Neural cell (in vitro differentiated cells): ENCODE measurements at regions not wholly inside any gene's neighbourhood (a gene's known extent, or its start where the extent isn't known, plus 50 kb on each side); places are given as distances from the start of the nearest gene placed in this dataset.

ENCODE experiments used
- H2AFZ ChIP-seq: fragments of 200-600, 300-800 bp; sonication (generic), shearing (Covaris generic); 2 replicates; pipeline ENCODE4 v1.6.0; 2014; ENCODE audit warnings: low read depth, mild to moderate bottlenecking, antibody characterized with exemption, low read length, moderate library complexity
- H3F3A ChIP-seq: fragments of 200-600 bp; shearing (Covaris generic); 2 replicates; pipeline ENCODE4 v1.6.1; 2016; ENCODE audit warnings: mild to moderate bottlenecking, moderate library complexity, mixed read lengths, antibody characterized with exemption, low read length; ENCODE audit not compliant: insufficient read depth, poor library complexity, severe bottlenecking
- H3K27ac ChIP-seq: fragments of 200-600, 300-800 bp; sonication (generic), shearing (Covaris generic); 2 replicates; pipeline ENCODE4 v1.5.1; 2014; ENCODE audit warnings: mild to moderate bottlenecking, low read length, moderate library complexity
- H3K27me3 ChIP-seq: fragments of 300-800, 200-600 bp; sonication (generic), shearing (Covaris generic); 2 replicates; pipeline ENCODE4 v1.6.0; 2014; ENCODE audit warnings: mild to moderate bottlenecking, low read depth, low read length, moderate library complexity; ENCODE audit not compliant: insufficient read depth
- H3K36me3 ChIP-seq: fragments of 300-800, 200-600 bp; sonication (generic), shearing (Covaris generic); 2 replicates; pipeline ENCODE4 v1.5.1; 2014; ENCODE audit warnings: mild to moderate bottlenecking, antibody characterized with exemption, low read length, moderate library complexity; ENCODE audit not compliant: insufficient read depth
- H3K4me2 ChIP-seq: fragments of 300-800, 200-600 bp; sonication (generic), shearing (Covaris generic); 2 replicates; pipeline ENCODE4 v1.6.0; 2014; ENCODE audit warnings: mild to moderate bottlenecking, low read length
- H3K4me3 ChIP-seq: fragments of 300-800, 200-600 bp; sonication (generic), shearing (Covaris generic); 2 replicates; pipeline ENCODE4 v1.5.1; 2014; ENCODE audit warnings: mild to moderate bottlenecking, low read length, moderate library complexity
- H3K79me2 ChIP-seq: fragments of 200-600 bp; shearing (Covaris generic); replicated peaks from 2 replicates; pipeline ENCODE4 v1.6.0; 2014; ENCODE audit warnings: mild to moderate bottlenecking, low read length, moderate library complexity; ENCODE audit not compliant: insufficient read depth
- H3K9ac ChIP-seq: fragments of 300-800, 200-600 bp; sonication (generic), shearing (Covaris generic); 2 replicates; pipeline ENCODE4 v1.6.1; 2016; ENCODE audit warnings: mild to moderate bottlenecking, low read length, mixed read lengths
- H3K9me2 ChIP-seq: fragments of 200-600 bp; shearing (Covaris generic); 2 replicates; pipeline ENCODE4 v1.6.1; 2016; ENCODE audit warnings: mild to moderate bottlenecking, low read length, mixed read lengths; ENCODE audit not compliant: insufficient read depth
- H3K9me3 ChIP-seq: fragments of 200-600, 300-800 bp; sonication (generic), shearing (Covaris generic); 2 replicates; pipeline ENCODE4 v1.6.1; 2016; ENCODE audit warnings: mild to moderate bottlenecking, mixed run types, low read length, moderate library complexity, mixed read lengths
- H4K20me1 ChIP-seq: fragments of 200-600 bp; shearing (Covaris generic); 2 replicates; pipeline ENCODE4 v1.6.1; 2016; ENCODE audit warnings: mild to moderate bottlenecking, mixed run types; ENCODE audit not compliant: insufficient read depth
- EP300 ChIP-seq: fragments of 450-650 bp; conservative IDR thresholded peaks from 2 replicates; pipeline ENCODE4 v1.6.1; 2014; ENCODE audit warnings: antibody characterized with exemption, mild to moderate bottlenecking, moderate library complexity; ENCODE audit not compliant: poor library complexity, severe bottlenecking
- EZH2 ChIP-seq: fragments of 200-600, 300-800 bp; shearing (Covaris generic), sonication (generic); IDR thresholded peaks from 2 replicates; pipeline ENCODE4 v1.6.1; 2014; ENCODE audit warnings: antibody characterized with exemption, low read length, borderline replicate concordance, mild to moderate bottlenecking; ENCODE audit not compliant: insufficient read depth, poor library complexity, severe bottlenecking
- MXI1 ChIP-seq: fragments of 450-650 bp; conservative IDR thresholded peaks from 2 replicates; pipeline ENCODE4 v1.6.1; 2014; ENCODE audit warnings: antibody characterized with exemption, mild to moderate bottlenecking; ENCODE audit not compliant: poor library complexity, severe bottlenecking
- POLR2AphosphoS5 ChIP-seq: IDR thresholded peaks from 2 replicates; pipeline ENCODE4 v1.6.1; 2012
- RAD21 ChIP-seq: fragments of 450-650 bp; conservative IDR thresholded peaks from 2 replicates; pipeline ENCODE4 v1.6.1; 2014; ENCODE audit warnings: antibody characterized with exemption, mild to moderate bottlenecking, moderate library complexity
- SMC3 ChIP-seq: fragments of 450-650 bp; conservative IDR thresholded peaks from 2 replicates; pipeline ENCODE4 v1.6.1; 2014; ENCODE audit warnings: antibody characterized with exemption, mild to moderate bottlenecking, moderate library complexity; ENCODE audit not compliant: poor library complexity
- TAF1 ChIP-seq: IDR thresholded peaks from 2 replicates; pipeline ENCODE4 v1.6.1; 2012; ENCODE audit warnings: low read depth
- TF ChIP-seq, protein P1 (sequence below): fragments of 450-650 bp; IDR thresholded peaks from 2 replicates; pipeline ENCODE4 v1.5.1; 2014; ENCODE audit warnings: antibody characterized with exemption, mild to moderate bottlenecking, moderate library complexity; ENCODE audit not compliant: poor library complexity, severe bottlenecking
- TF ChIP-seq, protein P2 (sequence below): IDR thresholded peaks from 2 replicates; pipeline ENCODE4 v1.6.1; 2012; ENCODE audit warnings: borderline replicate concordance

DNA sequence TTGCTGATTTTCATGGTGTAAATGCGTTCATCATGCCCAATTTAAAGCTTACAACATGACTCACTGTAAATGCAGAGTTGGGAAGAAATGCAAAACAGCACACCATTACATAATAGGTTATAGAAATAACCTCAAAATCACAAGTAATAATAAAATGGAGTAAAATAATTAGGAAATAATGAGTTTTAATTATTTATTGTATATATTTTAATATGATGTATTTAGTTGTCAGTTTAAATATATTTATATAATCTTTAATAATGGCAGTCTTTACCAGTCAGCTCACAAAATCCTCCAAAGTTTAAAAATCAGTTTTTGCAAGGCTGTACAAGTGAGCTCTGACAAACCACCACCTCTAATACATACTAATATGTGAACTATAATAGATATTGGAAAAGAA lies 180.2 kb downstream of the RND3 start:
- H3K27me3 ChIP-seq: no peaks in the 10 kb centered on the region
- H3K4me3 ChIP-seq: no peak overlapping the region
- H4K20me1 ChIP-seq: no peaks in the 10 kb centered on the region
- H3F3A ChIP-seq: no peaks in the 10 kb centered on the region
- TF ChIP-seq TAF1 (no peak), POLR2AphosphoS5 (no peak), EZH2 (no peak), EP300 (no peak), RAD21 (no peak), MXI1 (no peak), SMC3 (no peak)
- TF ChIP-seq, protein P1, sequence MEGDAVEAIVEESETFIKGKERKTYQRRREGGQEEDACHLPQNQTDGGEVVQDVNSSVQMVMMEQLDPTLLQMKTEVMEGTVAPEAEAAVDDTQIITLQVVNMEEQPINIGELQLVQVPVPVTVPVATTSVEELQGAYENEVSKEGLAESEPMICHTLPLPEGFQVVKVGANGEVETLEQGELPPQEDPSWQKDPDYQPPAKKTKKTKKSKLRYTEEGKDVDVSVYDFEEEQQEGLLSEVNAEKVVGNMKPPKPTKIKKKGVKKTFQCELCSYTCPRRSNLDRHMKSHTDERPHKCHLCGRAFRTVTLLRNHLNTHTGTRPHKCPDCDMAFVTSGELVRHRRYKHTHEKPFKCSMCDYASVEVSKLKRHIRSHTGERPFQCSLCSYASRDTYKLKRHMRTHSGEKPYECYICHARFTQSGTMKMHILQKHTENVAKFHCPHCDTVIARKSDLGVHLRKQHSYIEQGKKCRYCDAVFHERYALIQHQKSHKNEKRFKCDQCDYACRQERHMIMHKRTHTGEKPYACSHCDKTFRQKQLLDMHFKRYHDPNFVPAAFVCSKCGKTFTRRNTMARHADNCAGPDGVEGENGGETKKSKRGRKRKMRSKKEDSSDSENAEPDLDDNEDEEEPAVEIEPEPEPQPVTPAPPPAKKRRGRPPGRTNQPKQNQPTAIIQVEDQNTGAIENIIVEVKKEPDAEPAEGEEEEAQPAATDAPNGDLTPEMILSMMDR: no peak
- TF ChIP-seq, protein P2, sequence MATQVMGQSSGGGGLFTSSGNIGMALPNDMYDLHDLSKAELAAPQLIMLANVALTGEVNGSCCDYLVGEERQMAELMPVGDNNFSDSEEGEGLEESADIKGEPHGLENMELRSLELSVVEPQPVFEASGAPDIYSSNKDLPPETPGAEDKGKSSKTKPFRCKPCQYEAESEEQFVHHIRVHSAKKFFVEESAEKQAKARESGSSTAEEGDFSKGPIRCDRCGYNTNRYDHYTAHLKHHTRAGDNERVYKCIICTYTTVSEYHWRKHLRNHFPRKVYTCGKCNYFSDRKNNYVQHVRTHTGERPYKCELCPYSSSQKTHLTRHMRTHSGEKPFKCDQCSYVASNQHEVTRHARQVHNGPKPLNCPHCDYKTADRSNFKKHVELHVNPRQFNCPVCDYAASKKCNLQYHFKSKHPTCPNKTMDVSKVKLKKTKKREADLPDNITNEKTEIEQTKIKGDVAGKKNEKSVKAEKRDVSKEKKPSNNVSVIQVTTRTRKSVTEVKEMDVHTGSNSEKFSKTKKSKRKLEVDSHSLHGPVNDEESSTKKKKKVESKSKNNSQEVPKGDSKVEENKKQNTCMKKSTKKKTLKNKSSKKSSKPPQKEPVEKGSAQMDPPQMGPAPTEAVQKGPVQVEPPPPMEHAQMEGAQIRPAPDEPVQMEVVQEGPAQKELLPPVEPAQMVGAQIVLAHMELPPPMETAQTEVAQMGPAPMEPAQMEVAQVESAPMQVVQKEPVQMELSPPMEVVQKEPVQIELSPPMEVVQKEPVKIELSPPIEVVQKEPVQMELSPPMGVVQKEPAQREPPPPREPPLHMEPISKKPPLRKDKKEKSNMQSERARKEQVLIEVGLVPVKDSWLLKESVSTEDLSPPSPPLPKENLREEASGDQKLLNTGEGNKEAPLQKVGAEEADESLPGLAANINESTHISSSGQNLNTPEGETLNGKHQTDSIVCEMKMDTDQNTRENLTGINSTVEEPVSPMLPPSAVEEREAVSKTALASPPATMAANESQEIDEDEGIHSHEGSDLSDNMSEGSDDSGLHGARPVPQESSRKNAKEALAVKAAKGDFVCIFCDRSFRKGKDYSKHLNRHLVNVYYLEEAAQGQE: no peak
- H3K4me2 ChIP-seq: no peak overlapping the region
- no peaks in the 10 kb centered on the region for H3K36me3 ChIP-seq
- no peaks in the 10 kb centered on the region for H3K9me3 ChIP-seq
- no peaks in the 10 kb centered on the region for H3K79me2 ChIP-seq
- H3K9ac ChIP-seq: no peak overlapping the region
- no peak overlapping the region for H3K27ac ChIP-seq
- H2AFZ ChIP-seq: no peak overlapping the region
- no peaks in the 10 kb centered on the region for H3K9me2 ChIP-seq

DNA sequence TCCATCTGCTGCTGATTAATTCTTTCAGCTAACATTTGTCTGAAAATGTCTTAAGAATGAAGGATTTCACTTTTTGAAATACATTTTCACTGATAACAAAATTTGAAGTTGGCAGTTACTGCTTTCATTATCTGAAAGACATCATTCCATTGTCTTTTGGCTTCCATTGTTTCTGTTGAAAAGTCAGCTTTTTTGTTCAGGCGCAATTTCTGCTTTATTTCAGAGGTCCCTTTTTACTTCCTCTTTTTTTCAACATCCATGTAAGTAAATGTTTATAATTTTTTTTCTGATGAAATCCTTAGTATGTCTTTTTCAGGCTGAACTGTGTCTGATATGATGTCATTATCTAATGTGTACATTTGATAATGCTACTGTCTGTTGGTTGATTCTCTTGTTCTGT lies 184.2 kb downstream of the RND3 start:
- H3K79me2 ChIP-seq: no peaks in the 10 kb centered on the region
- H3F3A ChIP-seq: no peaks in the 10 kb centered on the region
- H3K4me3 ChIP-seq: no peak overlapping the region
- H3K9me3 ChIP-seq: no peaks in the 10 kb centered on the region
- no peaks in the 10 kb centered on the region for H3K9me2 ChIP-seq
- TF ChIP-seq POLR2AphosphoS5: no peak
- TF ChIP-seq EZH2: no peak
- H3K9ac ChIP-seq: no peak overlapping the region
- no peak overlapping the region for H2AFZ ChIP-seq
- no peaks in the 10 kb centered on the region for H3K27me3 ChIP-seq
- H4K20me1 ChIP-seq: no peaks in the 10 kb centered on the region
- H3K27ac ChIP-seq: no peak overlapping the region
- H3K36me3 ChIP-seq: no peaks in the 10 kb centered on the region
- H3K4me2 ChIP-seq: no peak overlapping the region
